GM18498 (cell line): ENCODE measurements at regions not wholly inside any gene's neighbourhood (a gene's known extent, or its start where the extent isn't known, plus 50 kb on each side); places are given as distances from the start of the nearest gene placed in this dataset.

Experiments used
- ATAC-seq: cut with Tn5 transposase; IDR thresholded peaks from one replicate; pipeline ENCODE4 v1.9.1; 2021; ENCODE audit warnings: mild to moderate bottlenecking, moderate library complexity; ENCODE audit not compliant: unreplicated experiment

DNA sequence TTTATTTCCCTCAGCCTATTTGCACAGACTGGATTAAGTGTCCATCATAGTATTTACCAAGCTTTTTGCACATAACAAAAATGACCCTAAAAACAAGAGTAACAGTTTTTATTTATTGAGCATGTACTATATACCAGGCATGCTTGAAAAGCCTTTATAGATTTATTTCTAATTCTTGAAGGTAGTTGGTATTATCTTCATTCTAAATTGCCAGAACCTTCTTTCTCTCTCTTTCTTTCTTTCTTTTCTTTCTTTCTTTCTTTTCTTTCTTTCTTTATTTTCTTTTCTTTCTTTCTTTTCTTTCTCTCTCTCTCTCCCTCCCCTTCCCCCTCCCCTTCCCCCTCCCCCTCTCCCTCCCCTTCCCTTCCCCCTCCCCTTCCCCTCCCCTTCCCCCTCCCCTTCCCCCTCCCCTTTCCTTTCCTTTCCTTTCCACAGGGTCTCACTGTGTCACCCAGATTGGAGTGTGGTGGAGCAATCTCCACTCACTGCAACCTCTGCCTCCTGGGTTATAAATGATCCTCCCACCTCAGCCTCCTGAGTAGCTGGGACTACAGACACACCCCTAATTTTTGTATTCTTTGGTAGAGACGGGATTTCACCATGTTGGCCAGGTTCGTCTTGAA is 310.9 kb upstream of the RBFOX1 start:
- no peak for ATAC-seq

DNA sequence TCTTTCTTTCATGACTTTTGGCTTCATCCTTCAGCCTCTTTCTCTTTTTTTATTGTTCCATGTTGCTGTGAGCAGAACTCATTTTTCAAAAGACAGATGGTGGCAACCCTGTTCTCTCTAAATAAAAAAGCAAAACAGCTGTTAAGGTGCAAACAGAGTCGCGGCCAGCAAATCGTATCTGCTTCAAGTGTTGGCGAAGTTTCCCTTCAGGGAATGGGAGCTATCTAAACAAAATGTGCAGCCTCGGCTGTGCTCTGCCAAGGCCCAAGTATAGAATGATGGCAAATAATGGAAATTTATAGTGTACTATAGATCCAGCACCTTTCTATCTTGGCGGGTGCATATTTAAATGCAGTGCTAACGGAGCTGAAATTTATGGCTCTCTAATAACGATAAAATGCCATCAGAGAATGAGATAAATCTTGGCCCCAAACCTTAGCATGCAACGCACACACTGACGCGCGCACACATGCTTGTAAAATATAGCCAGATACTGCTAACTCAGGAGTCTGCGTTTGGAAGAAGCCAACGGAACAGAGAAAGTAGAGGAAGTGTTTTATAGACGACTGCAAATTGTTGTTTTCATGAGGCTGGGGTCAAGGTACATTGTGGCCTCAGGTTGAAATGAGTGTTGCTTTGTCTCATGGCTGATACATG is 315.5 kb upstream of the RBFOX1 start:
- no peak for ATAC-seq

DNA sequence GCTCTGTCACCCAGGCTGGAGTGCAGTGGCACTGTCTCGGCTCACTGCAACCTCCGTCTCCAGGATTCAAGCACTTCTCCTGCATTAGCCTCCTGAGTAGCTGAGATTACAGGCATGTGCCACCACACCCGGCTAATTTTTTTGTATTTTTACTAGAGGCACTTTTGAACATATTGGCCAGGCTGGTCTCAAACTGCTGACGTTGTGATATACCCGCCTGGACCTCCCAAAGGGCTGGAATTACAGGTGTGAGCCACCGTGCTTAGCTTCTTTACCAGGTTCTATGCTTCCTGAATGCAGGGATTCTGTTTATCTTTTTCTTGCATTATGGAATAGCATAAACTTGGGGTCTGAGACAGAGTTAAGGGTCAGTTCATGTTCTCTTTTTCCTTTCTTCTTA is 317.9 kb upstream of the RBFOX1 start:
- ATAC-seq: no peak

DNA sequence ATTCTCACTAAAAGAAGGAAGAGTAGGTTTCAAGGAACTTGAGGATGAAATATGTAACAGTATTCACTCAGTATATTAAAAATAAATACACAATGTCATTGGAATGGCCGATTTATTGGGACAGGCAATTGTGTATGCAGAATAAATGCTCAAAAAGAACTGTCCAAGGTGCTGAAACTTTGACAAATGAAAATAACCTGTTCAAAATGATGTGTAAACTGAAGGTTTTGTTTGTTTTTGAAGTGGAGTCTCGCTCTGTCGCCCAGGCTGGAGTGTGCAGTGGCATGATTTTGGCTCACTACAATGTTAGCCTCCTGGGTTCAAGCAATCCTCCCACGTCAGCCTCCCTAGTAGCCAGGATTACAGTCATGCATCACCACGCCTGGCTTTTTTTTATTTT is 318.7 kb upstream of the RBFOX1 start:
- ATAC-seq: no peak

DNA sequence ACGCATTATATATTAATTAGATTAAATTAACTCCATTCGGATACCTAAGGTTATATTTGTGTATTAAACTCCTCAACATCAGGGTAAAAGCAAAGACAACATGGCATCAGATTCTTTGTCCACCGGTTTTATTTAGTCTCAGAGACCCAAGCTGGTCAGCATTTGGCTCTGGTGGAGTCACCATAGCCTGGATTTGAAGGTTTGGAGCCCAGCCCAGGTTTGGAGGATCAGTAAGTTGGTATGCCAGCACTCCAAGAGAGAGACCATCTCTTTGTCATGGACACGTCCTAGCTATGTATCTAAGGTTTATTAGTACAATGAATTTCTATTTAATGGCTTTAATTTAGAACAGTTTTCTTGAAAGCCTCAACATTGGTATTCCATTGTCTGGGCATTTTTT is 328.4 kb upstream of the RBFOX1 start:
- ATAC-seq: no peak

- no peak for ATAC-seq
Observed at GRCh38 chr16:6993544-6993943, 339.1 kb upstream of the RBFOX1 start.

- no peak for ATAC-seq
Observed at GRCh38 chr16:6988846-6989245, 343.8 kb upstream of the RBFOX1 start.

GRCh38 chr16:6977916-6978315 is 354.7 kb upstream of the RBFOX1 start:
- no peak for ATAC-seq

GRCh38 chr16:6977291-6977690 is 355.4 kb upstream of the RBFOX1 start:
- no peak for ATAC-seq

DNA sequence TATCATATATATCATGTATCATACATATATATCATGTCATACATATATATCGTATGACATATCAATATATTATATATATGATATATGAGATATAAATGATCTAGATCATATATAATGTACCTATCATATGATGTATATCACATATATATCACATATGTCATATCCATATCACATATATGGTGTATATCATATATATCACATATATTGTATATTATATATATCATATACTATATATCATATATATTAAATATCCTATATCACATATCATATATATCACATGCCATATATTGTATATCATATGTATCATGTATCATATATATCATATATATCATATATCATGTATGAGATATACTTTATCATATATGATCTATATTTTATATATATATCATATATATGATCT is 355.9 kb upstream of the RBFOX1 start:
- no peak for ATAC-seq

DNA sequence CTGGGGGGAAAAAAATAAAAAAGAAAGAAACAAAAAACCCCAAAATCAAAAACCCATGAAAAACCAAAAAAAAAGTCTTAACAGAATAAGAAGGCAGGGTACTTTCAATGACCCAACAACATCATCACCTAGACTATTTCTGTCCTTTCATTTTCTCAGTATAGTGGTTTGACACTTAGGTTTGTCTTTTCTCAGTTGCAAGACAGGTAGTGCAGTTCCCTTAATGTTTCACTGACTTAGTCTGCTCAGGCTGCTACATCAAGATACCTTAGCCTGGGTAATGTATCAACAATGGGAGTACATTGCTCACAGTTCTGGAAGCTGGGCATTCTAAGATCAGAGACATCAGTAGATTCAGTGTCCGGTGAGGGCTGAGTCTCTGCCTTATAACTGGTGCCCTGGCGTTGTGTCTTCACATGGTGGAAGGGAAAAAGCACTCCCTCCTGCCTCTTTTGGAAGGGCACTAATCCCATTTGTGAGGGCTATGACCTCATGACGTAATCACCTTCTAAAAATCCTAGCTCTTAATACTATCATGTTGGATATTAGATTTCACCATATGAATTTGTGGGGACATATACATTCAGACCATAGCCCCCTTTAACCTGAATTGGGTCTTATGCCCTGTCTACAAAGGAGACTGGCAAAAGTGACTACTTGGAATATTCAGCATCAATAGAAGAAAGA is 362.3 kb upstream of the RBFOX1 start:
- ATAC-seq: no peak

DNA sequence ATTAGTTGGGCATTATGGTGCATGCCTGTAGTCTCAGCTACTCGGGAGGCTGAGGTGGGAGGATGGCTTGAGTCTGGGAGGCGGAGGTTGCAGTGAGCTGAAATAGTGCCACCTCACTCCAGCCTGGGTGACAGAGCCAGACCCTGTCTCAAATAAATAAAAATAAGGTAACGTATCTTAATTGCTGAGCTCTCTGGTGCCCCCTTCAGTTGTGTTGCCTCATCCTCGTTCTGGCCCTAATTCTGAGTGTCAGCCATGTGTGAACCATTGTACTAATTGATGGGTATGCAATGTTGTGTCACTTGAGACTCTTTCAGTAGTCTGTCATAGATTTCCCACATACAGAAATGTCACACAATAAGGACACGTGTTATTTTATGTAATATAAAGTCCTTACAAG is 363.1 kb upstream of the RBFOX1 start:
- ATAC-seq: no peak

DNA sequence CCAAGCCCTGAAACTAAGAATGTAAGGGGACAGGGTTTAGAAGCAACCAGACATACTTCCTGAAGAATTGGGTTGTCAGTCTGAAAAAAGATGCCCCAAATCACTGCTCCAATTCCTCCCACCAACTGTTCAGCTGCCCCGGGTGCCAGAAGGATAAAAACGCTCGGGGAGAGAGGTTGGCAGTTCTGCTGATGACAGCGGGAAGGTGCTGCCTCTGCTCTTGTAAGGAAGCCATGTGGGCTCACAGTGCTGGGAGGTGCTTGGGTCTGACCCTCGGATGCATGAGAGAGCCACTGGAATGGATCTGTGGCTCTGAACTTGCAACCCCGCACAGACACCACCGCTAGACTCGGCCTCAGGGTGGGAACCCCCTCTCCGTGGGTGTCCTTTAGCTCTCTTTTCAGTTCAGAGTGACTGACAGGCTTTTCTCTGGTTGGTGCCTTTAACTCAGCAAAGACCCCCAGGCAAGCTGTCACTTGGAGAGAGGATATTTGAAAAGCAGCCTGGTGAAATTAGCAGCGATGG is 364.8 kb upstream of the RBFOX1 start:
- no peak for ATAC-seq

DNA sequence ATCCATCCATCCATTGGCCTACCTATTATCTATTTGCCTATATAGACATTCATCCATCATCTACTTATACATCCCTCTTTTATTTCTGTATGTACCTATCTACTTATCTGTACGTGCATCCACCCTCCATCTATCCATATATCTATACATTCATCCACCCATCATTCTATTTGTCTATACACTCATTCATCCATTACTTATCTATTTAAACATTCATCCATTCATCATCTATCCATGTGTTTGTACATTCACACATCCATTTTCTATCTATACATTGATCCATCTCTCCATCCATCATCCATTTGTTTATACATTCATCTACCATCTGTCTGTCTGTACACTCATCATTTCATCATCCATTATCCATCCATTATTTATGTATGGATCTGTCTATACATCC is 365.7 kb upstream of the RBFOX1 start:
- ATAC-seq: no peak

GRCh38 chr16:6964679-6965078 is 368.0 kb upstream of the RBFOX1 start:
- no peak for ATAC-seq

GRCh38 chr16:6961704-6962103 is 370.9 kb upstream of the RBFOX1 start:
- ATAC-seq: no peak

GRCh38 chr16:6958184-6958583 is 374.5 kb upstream of the RBFOX1 start:
- ATAC-seq: no peak

GRCh38 chr16:6957681-6958080 is 375.0 kb upstream of the RBFOX1 start:
- no peak for ATAC-seq

DNA sequence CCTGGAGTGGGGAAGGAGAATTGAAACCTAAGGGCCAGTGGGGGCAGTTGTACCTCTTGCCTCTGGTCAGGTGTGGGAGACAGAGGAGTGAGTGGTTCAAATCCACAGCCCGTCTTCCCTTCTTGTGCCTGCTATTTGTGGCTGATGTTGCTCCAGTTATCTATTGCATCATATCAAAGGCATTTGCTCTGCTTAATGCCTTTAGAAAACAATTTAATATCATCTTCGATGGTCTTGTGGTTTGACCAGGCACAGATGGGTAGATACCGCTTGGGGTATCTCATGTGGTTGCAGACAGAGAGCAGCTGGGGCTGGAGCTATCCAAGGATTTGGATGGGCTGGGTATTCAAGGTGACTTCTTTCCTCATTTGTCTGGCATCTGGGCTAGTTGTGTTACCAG is 376.1 kb upstream of the RBFOX1 start:
- ATAC-seq: no peak

DNA sequence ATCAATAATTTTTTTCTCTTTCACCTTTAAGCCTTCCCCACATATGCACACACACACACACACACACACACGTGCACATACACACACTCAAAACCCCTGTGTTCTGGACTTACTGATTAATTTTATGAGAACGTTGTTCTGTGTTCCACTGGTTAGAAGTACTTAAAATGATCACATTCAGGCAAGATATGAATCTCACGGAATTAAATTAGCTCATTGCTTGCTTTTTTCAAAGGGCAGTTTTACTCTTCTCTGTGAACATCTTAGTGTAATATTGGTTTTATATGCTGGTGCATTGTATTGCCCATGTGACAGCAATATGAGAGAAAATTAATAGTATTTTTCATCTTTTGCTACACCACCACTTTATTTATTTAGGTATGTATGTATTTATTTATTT is 377.3 kb upstream of the RBFOX1 start:
- ATAC-seq: no peak

- no peak for ATAC-seq
Observed at GRCh38 chr16:6949240-6949639, 383.4 kb upstream of the RBFOX1 start.

GRCh38 chr16:6947291-6947690 is 385.4 kb upstream of the RBFOX1 start:
- no peak for ATAC-seq
